Liver (tissue), 3 donors: ENCODE measurements at regions not wholly inside any gene's neighbourhood (a gene's known extent, or its start where the extent isn't known, plus 50 kb on each side); places are given as distances from the start of the nearest gene placed in this dataset.

Experiments
- CTCF ChIP-seq: fragments of 150-350 bp; IDR thresholded peaks from 2 replicates; pipeline ENCODE4 v1.5.1; 2017; ENCODE audit warnings: improper control_type of control experiment, low read depth, low read length; ENCODE audit not compliant: missing input control
- EGR1 ChIP-seq, 2 donors: IDR thresholded peaks; 2 replicates each; pipeline ENCODE4 v1.6.1; 2016 to 2018; ENCODE audit warnings: antibody characterized with exemption in 2 of 2, low read depth in 2 of 2
- GABPA ChIP-seq, 2 donors: IDR thresholded peaks in 1 of 2; conservative IDR thresholded peaks in 1 of 2; 2 replicates each; pipeline ENCODE4 v1.6.1; 2016; ENCODE audit warnings: antibody characterized with exemption in 2 of 2, mild to moderate bottlenecking in 1 of 2, moderate library complexity in 1 of 2
- MAX ChIP-seq: IDR thresholded peaks from 2 replicates; pipeline ENCODE4 v1.6.1; 2016; ENCODE audit warnings: antibody characterized with exemption
- ZBTB33 ChIP-seq: IDR thresholded peaks from 2 replicates; pipeline ENCODE4 v1.6.1; 2016; ENCODE audit warnings: antibody characterized with exemption
- donor health status: healthy.
- donor health status: healthy.

GRCh38 chr18:25621144-25621543, 269.2 kb upstream of the ZNF521 start:
- TF ChIP-seq CTCF (no peak), GABPA (IDR thresholded peaks at IDR 0.05 in 1 of 2, conservative IDR thresholded peaks at IDR 0.05 in 1 of 2) (no peak), ZBTB33 (no peak), EGR1 (IDR thresholded peaks at IDR 0.05; ENCODE audit: low read depth in 2 of 2) (no peak), MAX (no peak)
